GM23248 (cell line): ENCODE measurements at regions not wholly inside any gene's neighbourhood (a gene's known extent, or its start where the extent isn't known, plus 50 kb on each side); places are given as distances from the start of the nearest gene placed in this dataset.

Experiments used
- DNase-seq: peaks from one replicate; pipeline ENCODE4 v3.0.0-alpha.2; 2015
- H2AFZ ChIP-seq: fragments of 200-600 bp; sonication (generic); 2 replicates; pipeline ENCODE4 v1.6.1; 2016; ENCODE audit warnings: antibody characterized with exemption
- H3F3A ChIP-seq: fragments of 200-600 bp; sonication (generic); 2 replicates; pipeline ENCODE4 v1.6.1; 2016; ENCODE audit warnings: mild to moderate bottlenecking, antibody characterized with exemption, mixed run types; ENCODE audit not compliant: insufficient read depth
- H3K27ac ChIP-seq: fragments of 200-600 bp; sonication (generic); 2 replicates; pipeline ENCODE4 v1.5.1; 2016; ENCODE audit warnings: mild to moderate bottlenecking
- H3K27me3 ChIP-seq: fragments of 200-600 bp; sonication (generic); replicated peaks from 2 replicates; pipeline ENCODE4 v1.6.1; 2016; ENCODE audit warnings: mild to moderate bottlenecking; ENCODE audit not compliant: insufficient read depth
- H3K36me3 ChIP-seq: fragments of 200-600 bp; sonication (generic); 2 replicates; pipeline ENCODE4 v1.6.1; 2016; ENCODE audit warnings: low read depth, mild to moderate bottlenecking
- H3K4me1 ChIP-seq: fragments of 200-600 bp; sonication (generic); 2 replicates; pipeline ENCODE4 v1.6.1; 2016; ENCODE audit warnings: mild to moderate bottlenecking; ENCODE audit not compliant: insufficient read depth
- H3K4me2 ChIP-seq: fragments of 200-600 bp; sonication (generic); one replicate; pipeline ENCODE4 v1.6.1; 2016; ENCODE audit warnings: mild to moderate bottlenecking; ENCODE audit not compliant: unreplicated experiment
- H3K4me3 ChIP-seq: fragments of 200-600 bp; sonication (generic); 2 replicates; pipeline ENCODE4 v1.5.1; 2016; ENCODE audit warnings: mild to moderate bottlenecking
- H3K79me2 ChIP-seq: fragments of 200-600 bp; sonication (generic); 2 replicates; pipeline ENCODE4 v1.6.1; 2016; ENCODE audit warnings: mild to moderate bottlenecking; ENCODE audit not compliant: insufficient read depth
- H3K9ac ChIP-seq: fragments of 200-600 bp; sonication (generic); 2 replicates; pipeline ENCODE4 v1.6.1; 2016; ENCODE audit warnings: mild to moderate bottlenecking
- H3K9me2 ChIP-seq: fragments of 200-600 bp; sonication (generic); 2 replicates; pipeline ENCODE4 v1.6.1; 2016; ENCODE audit warnings: mixed run types, mild to moderate bottlenecking, moderate library complexity; ENCODE audit not compliant: insufficient read depth
- H3K9me3 ChIP-seq: fragments of 200-600 bp; sonication (generic); one replicate; pipeline ENCODE4 v1.6.1; 2017; ENCODE audit warnings: low read depth
- H4K20me1 ChIP-seq: fragments of 200-600 bp; sonication (generic); 2 replicates; pipeline ENCODE4 v1.6.0; 2016; ENCODE audit not compliant: insufficient read depth
- EZH2 ChIP-seq: fragments of 200-600 bp; sonication (generic); IDR thresholded peaks from 2 replicates; pipeline ENCODE4 v1.6.1; 2018; ENCODE audit warnings: antibody characterized with exemption, mild to moderate bottlenecking; ENCODE audit not compliant: insufficient read depth, poor library complexity, severe bottlenecking
- EZH2phosphoT487 ChIP-seq: fragments of 200-600 bp; sonication (generic); IDR thresholded peaks from 2 replicates; pipeline ENCODE4 v1.6.1; 2018; ENCODE audit warnings: antibody characterized with exemption, moderate library complexity, mild to moderate bottlenecking, low read depth; ENCODE audit not compliant: insufficient read depth
- WGBS, 2 experiments: methylation state at CpG; one replicate each; pipeline ENCODE4 v1.1.6; 2015 to 2017; ENCODE audit warnings: low lambda C conversion rate in 2 of 2, low coverage in 1 of 2; ENCODE audit errors: missing lambda C conversion rate in 2 of 2; 5-methylcytosine and 5-hydroxymethylcytosine counted together
- in situ Hi-C: fragments of 300-500 bp; cut with MboI; formaldehyde crosslinking; loops from 2 replicates; pipeline ENCODE4 v1.15.0; 2020

- H2AFZ ChIP-seq: no peak overlapping the region
- H3K27me3 ChIP-seq: no peaks in the 10 kb centered on the region
- DNase-seq: no peak
- no peaks in the 10 kb centered on the region for H3K9me2 ChIP-seq
- no peaks in the 10 kb centered on the region for H3F3A ChIP-seq
- H3K4me2 ChIP-seq: no peak overlapping the region
- TF ChIP-seq EZH2phosphoT487 (no peak), EZH2 (no peak)
- in situ Hi-C loops: loop anchor here (25.0 kb wide), 1 partner anchor 491 kb away; no protein-coding TSS in a partner anchor
- H3K9me3 ChIP-seq: no peaks in the 10 kb centered on the region
- H3K36me3 ChIP-seq: no peaks in the 10 kb centered on the region
- 74 to 78% methylated on average over 2 of the region's 2 CpGs for WGBS, 2 experiments
- H3K27ac ChIP-seq: no peak overlapping the region
- H4K20me1 ChIP-seq: no peaks in the 10 kb centered on the region
- no peaks in the 10 kb centered on the region for H3K4me1 ChIP-seq
- H3K79me2 ChIP-seq: no peaks in the 10 kb centered on the region
- H3K9ac ChIP-seq: no peak overlapping the region
- no peak overlapping the region for H3K4me3 ChIP-seq
Measured at GRCh38 chr13:22821589-22821988, 359.2 kb upstream of the SGCG start.

GRCh38 chr13:22825186-22825585, 355.6 kb upstream of the SGCG start:
- Histone ChIP-seq H3F3A (no peaks in the 10 kb centered on the region), H4K20me1 (no peaks in the 10 kb centered on the region), H3K9me2 (no peaks in the 10 kb centered on the region), H2AFZ (no peak overlapping the region), H3K9me3 (no peaks in the 10 kb centered on the region), H3K4me1 (no peaks in the 10 kb centered on the region), H3K27me3 (no peaks in the 10 kb centered on the region), H3K4me2 (no peak overlapping the region), H3K4me3 (no peak overlapping the region), H3K9ac (no peak overlapping the region), H3K79me2 (no peaks in the 10 kb centered on the region), H3K27ac (no peak overlapping the region), H3K36me3 (no peaks in the 10 kb centered on the region)
- TF ChIP-seq EZH2phosphoT487: no peak
- no peak for TF ChIP-seq EZH2
- DNase-seq: no peak
- in situ Hi-C loops: no loop called here
- WGBS, 2 experiments: 61 to 86% methylated on average over 1 of the region's 1 CpG

- no peak overlapping the region for H3K27ac ChIP-seq
- H3K27me3 ChIP-seq: no peaks in the 10 kb centered on the region
- no peaks in the 10 kb centered on the region for H3K79me2 ChIP-seq
- no peak overlapping the region for H3K4me2 ChIP-seq
- no peaks in the 10 kb centered on the region for H4K20me1 ChIP-seq
- H3K36me3 ChIP-seq: no peaks in the 10 kb centered on the region
- in situ Hi-C loops: no loop called here
- TF ChIP-seq EZH2 (no peak), EZH2phosphoT487 (no peak)
- H3K4me1 ChIP-seq: no peaks in the 10 kb centered on the region
- no peaks in the 10 kb centered on the region for H3F3A ChIP-seq
- WGBS, 2 experiments: 40 to 52% methylated on average over 2 of the region's 2 CpGs
- no peak overlapping the region for H3K4me3 ChIP-seq
- no peak overlapping the region for H3K9ac ChIP-seq
- DNase-seq: peak; percentile 1
- H3K9me2 ChIP-seq: no peaks in the 10 kb centered on the region
- H2AFZ ChIP-seq: no peak overlapping the region
- no peaks in the 10 kb centered on the region for H3K9me3 ChIP-seq
Measured at GRCh38 chr13:22828081-22828480, 352.7 kb upstream of the SGCG start.

- no peak for DNase-seq
- no peaks in the 10 kb centered on the region for H3K36me3 ChIP-seq
- 45 to 56% methylated on average over 2 of the region's 2 CpGs for WGBS, 2 experiments
- no peaks in the 10 kb centered on the region for H3F3A ChIP-seq
- no peak overlapping the region for H3K27ac ChIP-seq
- H3K79me2 ChIP-seq: no peaks in the 10 kb centered on the region
- H3K9ac ChIP-seq: no peak overlapping the region
- no peaks in the 10 kb centered on the region for H4K20me1 ChIP-seq
- no peak overlapping the region for H2AFZ ChIP-seq
- in situ Hi-C loops: no loop called here
- H3K27me3 ChIP-seq: no peaks in the 10 kb centered on the region
- H3K4me1 ChIP-seq: no peaks in the 10 kb centered on the region
- no peak overlapping the region for H3K4me2 ChIP-seq
- H3K9me3 ChIP-seq: no peaks in the 10 kb centered on the region
- no peaks in the 10 kb centered on the region for H3K9me2 ChIP-seq
- TF ChIP-seq EZH2phosphoT487 (no peak), EZH2 (no peak)
- no peak overlapping the region for H3K4me3 ChIP-seq
Measured at GRCh38 chr13:22836475-22836874, 344.3 kb upstream of the SGCG start.

GRCh38 chr13:22837980-22838647, 342.7 kb upstream of the SGCG start:
- in situ Hi-C loops: no loop called here
- DNase-seq: no peak

More at GRCh38 chr13:22837980-22838647, 342.7 kb upstream of the SGCG start:
- WGBS, 2 experiments: 58 to 62% methylated on average over 34 to 45 of the region's 45 CpGs
- no peaks in the 10 kb centered on the region for H3K9me2 ChIP-seq
- H3F3A ChIP-seq: no peaks in the 10 kb centered on the region
- no peaks in the 10 kb centered on the region for H3K79me2 ChIP-seq
- no peaks in the 10 kb centered on the region for H3K36me3 ChIP-seq
- no peak overlapping the region for H3K9ac ChIP-seq
- H4K20me1 ChIP-seq: no peaks in the 10 kb centered on the region
- H3K4me1 ChIP-seq: no peaks in the 10 kb centered on the region
- no peak overlapping the region for H2AFZ ChIP-seq
- H3K4me2 ChIP-seq: no peak overlapping the region
- no peaks in the 10 kb centered on the region for H3K27me3 ChIP-seq
- TF ChIP-seq EZH2phosphoT487 (no peak), EZH2 (no peak)
- no peak overlapping the region for H3K27ac ChIP-seq
- no peak overlapping the region for H3K4me3 ChIP-seq
- no peaks in the 10 kb centered on the region for H3K9me3 ChIP-seq
